Neural progenitor cell (in vitro differentiated cells): ENCODE measurements at regions not wholly inside any gene's neighbourhood (a gene's known extent, or its start where the extent isn't known, plus 50 kb on each side); places are given as distances from the start of the nearest gene placed in this dataset.

Experiments
- DNase-seq: peaks from one replicate; pipeline ENCODE4 v3.0.0-alpha.2; 2016; ENCODE audit warnings: low spot score
- H2AFZ ChIP-seq: fragments of 200-600 bp; sonication (generic); replicated peaks from 2 replicates; pipeline ENCODE4 v1.6.1; 2016; ENCODE audit warnings: antibody characterized with exemption
- H3F3A ChIP-seq: fragments of 200-600 bp; sonication (generic); 2 replicates; pipeline ENCODE4 v1.6.1; 2016; ENCODE audit warnings: antibody characterized with exemption, low read depth
- H3K27ac ChIP-seq: fragments of 200-600 bp; sonication (generic); 2 replicates; pipeline ENCODE4 v1.5.1; 2016; ENCODE audit warnings: mild to moderate bottlenecking
- H3K27me3 ChIP-seq: fragments of 200-600 bp; sonication (generic); 2 replicates; pipeline ENCODE4 v1.6.1; 2016; ENCODE audit warnings: mild to moderate bottlenecking, moderate library complexity
- H3K36me3 ChIP-seq: fragments of 200-600 bp; sonication (generic); 2 replicates; pipeline ENCODE4 v1.5.1; 2016
- H3K4me1 ChIP-seq: fragments of 200-600 bp; sonication (generic); 2 replicates; pipeline ENCODE4 v1.6.1; 2016; ENCODE audit warnings: mixed run types
- H3K4me2 ChIP-seq: fragments of 200-600 bp; sonication (generic); 2 replicates; pipeline ENCODE4 v1.6.1; 2016
- H3K4me3 ChIP-seq: fragments of 200-600 bp; sonication (generic); 2 replicates; pipeline ENCODE4 v1.5.1; 2016
- H3K79me2 ChIP-seq: fragments of 200-600 bp; sonication (generic); 2 replicates; pipeline ENCODE4 v1.6.1; 2016; ENCODE audit warnings: low read depth
- H3K9ac ChIP-seq: fragments of 200-600 bp; sonication (generic); 2 replicates; pipeline ENCODE4 v1.6.1; 2016
- H3K9me3 ChIP-seq: fragments of 200-600 bp; sonication (generic); 2 replicates; pipeline ENCODE4 v1.5.1; 2016; ENCODE audit warnings: low read depth
- H4K20me1 ChIP-seq: fragments of 200-600 bp; sonication (generic); 2 replicates; pipeline ENCODE4 v1.6.1; 2016; ENCODE audit warnings: low read depth
- H3K27ac Mint-ChIP-seq: 3 replicates; pipeline ENCODE4 v1.8.0; 2021; ENCODE audit warnings: mixed read lengths
- H3K27me3 Mint-ChIP-seq: 2 replicates; pipeline ENCODE4 v1.8.0; 2022; ENCODE audit warnings: low read depth, mild to moderate bottlenecking, inconsistent platforms, moderate library complexity, mixed read lengths; ENCODE audit not compliant: insufficient read depth
- H3K36me3 Mint-ChIP-seq: 3 replicates; pipeline ENCODE4 v1.8.0; 2021; ENCODE audit warnings: mixed read lengths
- H3K4me1 Mint-ChIP-seq: 3 replicates; pipeline ENCODE4 v1.8.0; 2021; ENCODE audit warnings: mixed read lengths
- H3K4me3 Mint-ChIP-seq: 3 replicates; pipeline ENCODE4 v1.8.0; 2021; ENCODE audit warnings: mild to moderate bottlenecking, moderate library complexity, mixed read lengths
- H3K9me3 Mint-ChIP-seq: 3 replicates; pipeline ENCODE4 v1.8.0; 2020; ENCODE audit warnings: mixed read lengths
- CTCF ChIP-seq: fragments of 200-600 bp; sonication (generic); IDR thresholded peaks from 2 replicates; pipeline ENCODE4 v1.5.1; 2017; ENCODE audit warnings: antibody characterized with exemption, mild to moderate bottlenecking
- EZH2 ChIP-seq: fragments of 200-600 bp; sonication (generic); IDR thresholded peaks from 2 replicates; pipeline ENCODE4 v1.6.1; 2017; ENCODE audit warnings: antibody characterized with exemption, mild to moderate bottlenecking, moderate library complexity
- EZH2phosphoT487 ChIP-seq: fragments of 200-600 bp; sonication (generic); IDR thresholded peaks from 2 replicates; pipeline ENCODE4 v1.6.1; 2017; ENCODE audit warnings: antibody characterized with exemption

GRCh38 chr18:25819746-25820363, 270.6 kb downstream of the SS18 start:
- peaks cover 8% of the 10 kb centered on the region for H3K27me3 Mint-ChIP-seq

GRCh38 chr18:25818505-25818904, 271.9 kb downstream of the SS18 start:
- H3K9ac ChIP-seq, result no peak overlapping the region
- H3K27ac Mint-ChIP-seq, result peak overlapping the region; percentile 47
- H3K79me2 ChIP-seq, result no peaks in the 10 kb centered on the region
- no peaks in the 10 kb centered on the region for H3K9me3 ChIP-seq
- H2AFZ ChIP-seq, result no peak overlapping the region
- TF ChIP-seq EZH2 (no peak), CTCF (no peak), EZH2phosphoT487 (no peak)
- no peaks in the 10 kb centered on the region for H3K9me3 Mint-ChIP-seq
- H4K20me1 ChIP-seq, result no peaks in the 10 kb centered on the region
- peaks cover under 1% of the 10 kb centered on the region for H3F3A ChIP-seq
- no peak for DNase-seq
- H3K4me1 Mint-ChIP-seq, result peaks cover 46% of the 10 kb centered on the region
- H3K4me3 Mint-ChIP-seq, result no peak overlapping the region
- H3K27me3 Mint-ChIP-seq, result peaks cover 8% of the 10 kb centered on the region
- no peaks in the 10 kb centered on the region for H3K27me3 ChIP-seq
- H3K4me3 ChIP-seq, result no peak overlapping the region
- H3K4me1 ChIP-seq, result peaks cover 14% of the 10 kb centered on the region
- H3K36me3 Mint-ChIP-seq, result peaks cover 2% of the 10 kb centered on the region
- no peak overlapping the region for H3K27ac ChIP-seq
- H3K36me3 ChIP-seq, result no peaks in the 10 kb centered on the region
- H3K4me2 ChIP-seq, result no peak overlapping the region

More at GRCh38 chr18:25819746-25820363, 270.6 kb downstream of the SS18 start:
- Histone ChIP-seq H3K27me3 (no peaks in the 10 kb centered on the region), H4K20me1 (no peaks in the 10 kb centered on the region), H3K9me3 (no peaks in the 10 kb centered on the region), H3K9ac (no peak overlapping the region), H3K36me3 (no peaks in the 10 kb centered on the region), H3K27ac (no peak overlapping the region), H2AFZ (peak overlapping the region; percentile 89), H3F3A (peaks cover 14% of the 10 kb centered on the region), H3K4me2 (peak overlapping the region; percentile 24), H3K4me3 (no peak overlapping the region), H3K4me1 (peaks cover 27% of the 10 kb centered on the region), H3K79me2 (no peaks in the 10 kb centered on the region)
- peak; percentile 51 for DNase-seq
- peak overlapping the region; percentile 70 for H3K27ac Mint-ChIP-seq
- H3K4me1 Mint-ChIP-seq, result peaks cover 44% of the 10 kb centered on the region
- H3K36me3 Mint-ChIP-seq, result peaks cover 2% of the 10 kb centered on the region
- TF ChIP-seq CTCF (no peak), EZH2phosphoT487 (no peak), EZH2 (no peak)
- H3K4me3 Mint-ChIP-seq, result no peak overlapping the region
- no peaks in the 10 kb centered on the region for H3K9me3 Mint-ChIP-seq

- Histone ChIP-seq H2AFZ (no peak overlapping the region), H3K36me3 (no peaks in the 10 kb centered on the region), H4K20me1 (no peaks in the 10 kb centered on the region), H3K27me3 (no peaks in the 10 kb centered on the region), H3K4me2 (no peak overlapping the region), H3K4me3 (no peak overlapping the region), H3K4me1 (peaks cover 14% of the 10 kb centered on the region), H3K9ac (no peak overlapping the region), H3F3A (no peaks in the 10 kb centered on the region), H3K9me3 (no peaks in the 10 kb centered on the region), H3K27ac (no peak overlapping the region), H3K79me2 (no peaks in the 10 kb centered on the region)
- Mint-ChIP-seq H3K36me3 (no peaks in the 10 kb centered on the region), H3K27ac (peak overlapping the region; percentile 30), H3K4me1 (peaks cover 52% of the 10 kb centered on the region), H3K9me3 (no peaks in the 10 kb centered on the region), H3K27me3 (peaks cover 8% of the 10 kb centered on the region), H3K4me3 (no peak overlapping the region)
- no peak for DNase-seq
- no peak for TF ChIP-seq EZH2
- TF ChIP-seq EZH2phosphoT487, result no peak
- no peak for TF ChIP-seq CTCF
Measured at GRCh38 chr18:25817546-25818237, 272.7 kb downstream of the SS18 start.
